ENCODE measurements at regions not wholly inside any gene's neighbourhood (a gene's known extent, or its start where the extent isn't known, plus 50 kb on each side); places are given as distances from the start of the nearest gene placed in this dataset.

DNA sequence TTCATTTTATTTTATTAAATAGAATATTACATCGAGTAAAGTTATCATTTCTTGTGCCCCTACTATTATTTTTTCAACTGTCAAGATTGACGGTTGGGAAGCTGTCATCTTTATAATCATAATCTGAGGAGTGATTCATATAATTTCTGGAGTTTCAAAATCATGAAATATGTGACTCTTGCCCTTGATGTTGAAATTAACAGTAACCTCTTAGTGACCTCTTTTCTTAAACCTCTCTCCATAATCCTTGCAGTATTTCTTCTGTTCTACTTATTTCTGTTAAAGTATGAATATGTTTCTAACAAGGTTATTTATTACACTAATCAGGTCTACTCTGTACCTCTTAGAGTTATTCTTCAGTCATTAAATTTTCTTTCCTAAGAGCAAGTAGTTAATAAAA is 663.8 kb downstream of the LIG4 start (continued):
- TF ChIP-seq, protein P1, sequence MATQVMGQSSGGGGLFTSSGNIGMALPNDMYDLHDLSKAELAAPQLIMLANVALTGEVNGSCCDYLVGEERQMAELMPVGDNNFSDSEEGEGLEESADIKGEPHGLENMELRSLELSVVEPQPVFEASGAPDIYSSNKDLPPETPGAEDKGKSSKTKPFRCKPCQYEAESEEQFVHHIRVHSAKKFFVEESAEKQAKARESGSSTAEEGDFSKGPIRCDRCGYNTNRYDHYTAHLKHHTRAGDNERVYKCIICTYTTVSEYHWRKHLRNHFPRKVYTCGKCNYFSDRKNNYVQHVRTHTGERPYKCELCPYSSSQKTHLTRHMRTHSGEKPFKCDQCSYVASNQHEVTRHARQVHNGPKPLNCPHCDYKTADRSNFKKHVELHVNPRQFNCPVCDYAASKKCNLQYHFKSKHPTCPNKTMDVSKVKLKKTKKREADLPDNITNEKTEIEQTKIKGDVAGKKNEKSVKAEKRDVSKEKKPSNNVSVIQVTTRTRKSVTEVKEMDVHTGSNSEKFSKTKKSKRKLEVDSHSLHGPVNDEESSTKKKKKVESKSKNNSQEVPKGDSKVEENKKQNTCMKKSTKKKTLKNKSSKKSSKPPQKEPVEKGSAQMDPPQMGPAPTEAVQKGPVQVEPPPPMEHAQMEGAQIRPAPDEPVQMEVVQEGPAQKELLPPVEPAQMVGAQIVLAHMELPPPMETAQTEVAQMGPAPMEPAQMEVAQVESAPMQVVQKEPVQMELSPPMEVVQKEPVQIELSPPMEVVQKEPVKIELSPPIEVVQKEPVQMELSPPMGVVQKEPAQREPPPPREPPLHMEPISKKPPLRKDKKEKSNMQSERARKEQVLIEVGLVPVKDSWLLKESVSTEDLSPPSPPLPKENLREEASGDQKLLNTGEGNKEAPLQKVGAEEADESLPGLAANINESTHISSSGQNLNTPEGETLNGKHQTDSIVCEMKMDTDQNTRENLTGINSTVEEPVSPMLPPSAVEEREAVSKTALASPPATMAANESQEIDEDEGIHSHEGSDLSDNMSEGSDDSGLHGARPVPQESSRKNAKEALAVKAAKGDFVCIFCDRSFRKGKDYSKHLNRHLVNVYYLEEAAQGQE (IDR thresholded peaks at IDR 0.05; ENCODE audit: low read depth, low read length): no peak
- TF ChIP-seq, protein P2, sequence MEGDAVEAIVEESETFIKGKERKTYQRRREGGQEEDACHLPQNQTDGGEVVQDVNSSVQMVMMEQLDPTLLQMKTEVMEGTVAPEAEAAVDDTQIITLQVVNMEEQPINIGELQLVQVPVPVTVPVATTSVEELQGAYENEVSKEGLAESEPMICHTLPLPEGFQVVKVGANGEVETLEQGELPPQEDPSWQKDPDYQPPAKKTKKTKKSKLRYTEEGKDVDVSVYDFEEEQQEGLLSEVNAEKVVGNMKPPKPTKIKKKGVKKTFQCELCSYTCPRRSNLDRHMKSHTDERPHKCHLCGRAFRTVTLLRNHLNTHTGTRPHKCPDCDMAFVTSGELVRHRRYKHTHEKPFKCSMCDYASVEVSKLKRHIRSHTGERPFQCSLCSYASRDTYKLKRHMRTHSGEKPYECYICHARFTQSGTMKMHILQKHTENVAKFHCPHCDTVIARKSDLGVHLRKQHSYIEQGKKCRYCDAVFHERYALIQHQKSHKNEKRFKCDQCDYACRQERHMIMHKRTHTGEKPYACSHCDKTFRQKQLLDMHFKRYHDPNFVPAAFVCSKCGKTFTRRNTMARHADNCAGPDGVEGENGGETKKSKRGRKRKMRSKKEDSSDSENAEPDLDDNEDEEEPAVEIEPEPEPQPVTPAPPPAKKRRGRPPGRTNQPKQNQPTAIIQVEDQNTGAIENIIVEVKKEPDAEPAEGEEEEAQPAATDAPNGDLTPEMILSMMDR (IDR thresholded peaks at IDR 0.05): no peak
- TF ChIP-seq, protein P3, sequence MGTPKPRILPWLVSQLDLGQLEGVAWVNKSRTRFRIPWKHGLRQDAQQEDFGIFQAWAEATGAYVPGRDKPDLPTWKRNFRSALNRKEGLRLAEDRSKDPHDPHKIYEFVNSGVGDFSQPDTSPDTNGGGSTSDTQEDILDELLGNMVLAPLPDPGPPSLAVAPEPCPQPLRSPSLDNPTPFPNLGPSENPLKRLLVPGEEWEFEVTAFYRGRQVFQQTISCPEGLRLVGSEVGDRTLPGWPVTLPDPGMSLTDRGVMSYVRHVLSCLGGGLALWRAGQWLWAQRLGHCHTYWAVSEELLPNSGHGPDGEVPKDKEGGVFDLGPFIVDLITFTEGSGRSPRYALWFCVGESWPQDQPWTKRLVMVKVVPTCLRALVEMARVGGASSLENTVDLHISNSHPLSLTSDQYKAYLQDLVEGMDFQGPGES (IDR thresholded peaks at IDR 0.05; ENCODE audit: low read depth, low read length): no peak

DNA sequence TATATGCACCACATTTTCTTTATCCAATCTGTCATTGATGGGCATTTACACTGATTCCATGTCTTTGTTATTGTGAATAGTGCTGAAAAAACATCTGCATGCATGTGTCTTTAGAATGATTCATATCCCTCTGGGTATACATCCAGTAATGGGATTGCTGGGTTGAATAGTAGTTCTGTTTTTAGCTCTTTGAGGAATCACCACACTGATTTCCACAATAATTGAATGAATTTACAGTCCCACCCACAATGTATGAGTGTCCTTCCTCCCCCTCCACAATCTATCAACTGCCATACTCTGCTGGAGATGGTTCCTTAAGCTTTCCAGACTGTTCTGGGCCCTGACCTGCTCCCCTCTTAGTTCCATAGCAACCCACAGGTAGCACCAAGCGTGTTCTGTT is 667.0 kb downstream of the LIG4 start:
- Histone ChIP-seq H3K79me2 (ENCODE audit: insufficient read depth) (peaks cover 24% of the 10 kb centered on the region), H4K20me1 (ENCODE audit: insufficient read depth) (no peaks in the 10 kb centered on the region; the same call in 1 of the 2 replicates), H3K36me3 (replicated peaks in 1 of 2; ENCODE audit: control insufficient read depth in 1 of 2, insufficient read depth in 2 of 2, low read length in 1 of 2) (no peaks in the 10 kb centered on the region), H3K4me3 (ENCODE audit: low read depth in 2 of 2, low read length in 1 of 2) (no peak overlapping the region), H3F3A (replicated peaks; ENCODE audit: insufficient read depth) (no peaks in the 10 kb centered on the region), H3K4me2 (no peak overlapping the region), H3K9me3 (no peaks in the 10 kb centered on the region), H3K9ac (no peak overlapping the region), H3K27me3 (ENCODE audit: insufficient read depth) (no peaks in the 10 kb centered on the region), H3K27ac (ENCODE audit: low read depth in 2 of 2, low read length in 1 of 2) (no peak overlapping the region), H3K9me2 (no peaks in the 10 kb centered on the region), H2AFZ (ENCODE audit: low read depth) (no peak overlapping the region), H3K4me1 (ENCODE audit: control insufficient read depth in 1 of 2, insufficient read depth in 2 of 2, low read depth in 1 of 2, low read length in 1 of 2) (peaks cover 0 to 4% of the 10 kb centered on the region in 2 experiments; a peak in 2 of 4 replicates)
- 84% methylated on average over 1 of the region's 1 CpG for WGBS (ENCODE audit: low lambda C conversion rate)
- no peak for TF ChIP-seq SIN3A (IDR thresholded peaks at IDR 0.05; ENCODE audit: borderline replicate concordance, low read depth, low read length)
- TF ChIP-seq, protein P4, sequence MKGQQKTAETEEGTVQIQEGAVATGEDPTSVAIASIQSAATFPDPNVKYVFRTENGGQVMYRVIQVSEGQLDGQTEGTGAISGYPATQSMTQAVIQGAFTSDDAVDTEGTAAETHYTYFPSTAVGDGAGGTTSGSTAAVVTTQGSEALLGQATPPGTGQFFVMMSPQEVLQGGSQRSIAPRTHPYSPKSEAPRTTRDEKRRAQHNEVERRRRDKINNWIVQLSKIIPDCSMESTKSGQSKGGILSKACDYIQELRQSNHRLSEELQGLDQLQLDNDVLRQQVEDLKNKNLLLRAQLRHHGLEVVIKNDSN (IDR thresholded peaks at IDR 0.05; ENCODE audit: borderline replicate concordance, low read depth): no peak
- POLR2A ChIA-PET: no interaction called here
- DNase-seq: no peak
- CTCF ChIA-PET: interaction anchor here (0.9 to 1.4 kb wide), 3 partner anchors 19 to 39 kb away, joined by 3 to 4 read pairs (median 3); no protein-coding TSS in a partner anchor
